Mesenteric fat pad (tissue), 1 donor: ENCODE measurements at regions not wholly inside any gene's neighbourhood (a gene's known extent, or its start where the extent isn't known, plus 50 kb on each side); places are given as distances from the start of the nearest gene placed in this dataset.
"Not testable (repeated sequence)": the region's sequence is repeated elsewhere in the genome, so short reads cannot be mapped to it uniquely, and the experiment has no call there.

ENCODE experiments used
- DNase-seq: peaks from one replicate; pipeline ENCODE4 v3.0.0-alpha.2; 2020; ENCODE audit warnings: low spot score
- donor health status: DM: yes; HTN: yes; CAD: no.

- DNase-seq, result no peak
Measured at GRCh38 chr20:50354721-50355589, 155.2 kb upstream of the PTPN1 start.

- no peak for DNase-seq
Measured at GRCh38 chr20:50355590-50356524, 154.3 kb upstream of the PTPN1 start.

GRCh38 chr20:50356525-50356885 lies 153.7 kb upstream of the PTPN1 start:
- DNase-seq, result no peak

- DNase-seq, result no peak
Measured at GRCh38 chr20:50356962-50357782, 153.0 kb upstream of the PTPN1 start.

GRCh38 chr20:50357783-50358161 lies 152.4 kb upstream of the PTPN1 start:
- no peak for DNase-seq

- DNase-seq, result no peak
Measured at GRCh38 chr20:50358166-50358565, 152.0 kb upstream of the PTPN1 start.

GRCh38 chr20:50358971-50359370 lies 151.2 kb upstream of the PTPN1 start:
- DNase-seq, result no peak

GRCh38 chr20:50359607-50360217 lies 150.5 kb upstream of the PTPN1 start:
- DNase-seq, result no peak

GRCh38 chr20:50360218-50360672 lies 149.9 kb upstream of the PTPN1 start:
- DNase-seq, result no peak

GRCh38 chr20:50360921-50361320 lies 149.3 kb upstream of the PTPN1 start:
- no peak for DNase-seq

GRCh38 chr20:50362177-50362576 lies 148.0 kb upstream of the PTPN1 start:
- DNase-seq, result not testable (repeated sequence)

- no peak for DNase-seq
Measured at GRCh38 chr20:50363027-50363426, 147.2 kb upstream of the PTPN1 start.

GRCh38 chr20:50363479-50363878 lies 146.7 kb upstream of the PTPN1 start:
- DNase-seq, result no peak

GRCh38 chr20:50364542-50364941 lies 145.6 kb upstream of the PTPN1 start:
- no peak for DNase-seq

- DNase-seq, result no peak
Measured at GRCh38 chr20:50366270-50367103, 143.7 kb upstream of the PTPN1 start.

GRCh38 chr20:50367104-50367674 lies 143.0 kb upstream of the PTPN1 start:
- DNase-seq, result no peak

GRCh38 chr20:50367739-50368375 lies 142.3 kb upstream of the PTPN1 start:
- no peak for DNase-seq

GRCh38 chr20:50368386-50368785 lies 141.8 kb upstream of the PTPN1 start:
- DNase-seq, result no peak

- no peak for DNase-seq
Measured at GRCh38 chr20:50368813-50369224, 141.4 kb upstream of the PTPN1 start.
